DND-41 (cell line): ENCODE measurements at regions not wholly inside any gene's neighbourhood (a gene's known extent, or its start where the extent isn't known, plus 50 kb on each side); places are given as distances from the start of the nearest gene placed in this dataset.

ENCODE experiments used
- ATAC-seq: fragments of 200-7000 bp; cut with Tn5 transposase; 3 replicates; pipeline ENCODE4 v1.9.1; 2021; ENCODE audit warnings: low read depth; ENCODE audit not compliant: insufficient read depth
- DNase-seq: peaks from one replicate; pipeline ENCODE4 v3.0.0-alpha.2; 2020
- H2AFZ ChIP-seq: 2 replicates; pipeline ENCODE4 v1.6.0; 2012; ENCODE audit warnings: low read depth, low read length
- H3K27ac ChIP-seq: 2 replicates; pipeline ENCODE4 v1.5.1; 2012; ENCODE audit warnings: low read length, inconsistent platforms
- H3K27me3 ChIP-seq: fragments of 200-600 bp; sonication (generic); 2 replicates; pipeline ENCODE4 v1.6.0; 2012; ENCODE audit warnings: low read length, mild to moderate bottlenecking, inconsistent platforms; ENCODE audit not compliant: insufficient read depth, poor library complexity
- H3K36me3 ChIP-seq: 2 replicates; pipeline ENCODE4 v1.5.1; 2012; ENCODE audit warnings: low read length, inconsistent platforms; ENCODE audit not compliant: insufficient read depth
- H3K4me1 ChIP-seq: 2 replicates; pipeline ENCODE4 v1.5.1; 2012; ENCODE audit warnings: mild to moderate bottlenecking, low read length; ENCODE audit not compliant: insufficient read depth
- H3K4me2 ChIP-seq: 2 replicates; pipeline ENCODE4 v1.6.0; 2012; ENCODE audit warnings: mild to moderate bottlenecking, moderate library complexity, low read length, inconsistent platforms; ENCODE audit not compliant: insufficient read depth
- H3K4me3 ChIP-seq, 2 experiments: fragments of 200-600 bp in 1 of 2; shearing (Covaris generic) in 1 of 2; 2 replicates each; pipeline ENCODE4 v1.5.1; 2012 to 2016; ENCODE audit warnings: inconsistent platforms in 2 of 2, low read length in 2 of 2, mild to moderate bottlenecking in 2 of 2, low read depth in 1 of 2, moderate library complexity in 1 of 2
- H3K79me2 ChIP-seq: 2 replicates; pipeline ENCODE4 v1.6.0; 2012; ENCODE audit warnings: low read length, inconsistent platforms; ENCODE audit not compliant: insufficient read depth
- H3K9ac ChIP-seq: 2 replicates; pipeline ENCODE4 v1.6.0; 2012; ENCODE audit warnings: low read depth, mild to moderate bottlenecking, inconsistent platforms, low read length, moderate library complexity
- H3K9me3 ChIP-seq: 2 replicates; pipeline ENCODE4 v1.5.1; 2012; ENCODE audit warnings: low read length, moderate library complexity, mild to moderate bottlenecking, inconsistent platforms; ENCODE audit not compliant: insufficient read depth, severe bottlenecking
- H4K20me1 ChIP-seq: 2 replicates; pipeline ENCODE4 v1.6.0; 2012; ENCODE audit warnings: low read length; ENCODE audit not compliant: insufficient read depth
- CTCF ChIP-seq: IDR thresholded peaks from 2 replicates; pipeline ENCODE4 v1.5.1; 2012; ENCODE audit warnings: borderline replicate concordance, low read length, moderate library complexity, mild to moderate bottlenecking; ENCODE audit not compliant: poor library complexity, severe bottlenecking; ENCODE audit errors: extremely low read depth
- EZH2 ChIP-seq: IDR thresholded peaks from 3 replicates; pipeline ENCODE4 v1.6.1; 2012; ENCODE audit warnings: borderline replicate concordance, low read depth, mild to moderate bottlenecking, moderate library complexity, low read length, inconsistent platforms; ENCODE audit not compliant: severe bottlenecking

GRCh38 chr9:108275906-108276305, 579.9 kb downstream of the ACTL7B start:
- Histone ChIP-seq H3K4me2 (no peak overlapping the region), H3K27me3 (no peaks in the 10 kb centered on the region), H3K27ac (no peak overlapping the region), H3K36me3 (no peaks in the 10 kb centered on the region), H3K9ac (no peak overlapping the region), H4K20me1 (no peaks in the 10 kb centered on the region), H3K9me3 (no peaks in the 10 kb centered on the region), H3K4me3 (no peak overlapping the region), H3K79me2 (no peaks in the 10 kb centered on the region), H3K4me1 (no peaks in the 10 kb centered on the region), H2AFZ (no peak overlapping the region)
- no peak for TF ChIP-seq EZH2
- ATAC-seq: no peak
- no peak for DNase-seq

GRCh38 chr9:108274971-108275370, 580.8 kb downstream of the ACTL7B start:
- ATAC-seq (no peak), DNase-seq (no peak)
- H2AFZ ChIP-seq: no peak overlapping the region
- H3K4me3 ChIP-seq: no peak overlapping the region
- no peak overlapping the region for H3K27ac ChIP-seq
- H3K27me3 ChIP-seq: no peaks in the 10 kb centered on the region
- H4K20me1 ChIP-seq: no peaks in the 10 kb centered on the region
- no peaks in the 10 kb centered on the region for H3K4me1 ChIP-seq
- TF ChIP-seq EZH2 (no peak), CTCF (no peak)
- H3K36me3 ChIP-seq: no peaks in the 10 kb centered on the region
- H3K9ac ChIP-seq: no peak overlapping the region
- no peaks in the 10 kb centered on the region for H3K79me2 ChIP-seq
- no peaks in the 10 kb centered on the region for H3K9me3 ChIP-seq
- no peak overlapping the region for H3K4me2 ChIP-seq

DNA sequence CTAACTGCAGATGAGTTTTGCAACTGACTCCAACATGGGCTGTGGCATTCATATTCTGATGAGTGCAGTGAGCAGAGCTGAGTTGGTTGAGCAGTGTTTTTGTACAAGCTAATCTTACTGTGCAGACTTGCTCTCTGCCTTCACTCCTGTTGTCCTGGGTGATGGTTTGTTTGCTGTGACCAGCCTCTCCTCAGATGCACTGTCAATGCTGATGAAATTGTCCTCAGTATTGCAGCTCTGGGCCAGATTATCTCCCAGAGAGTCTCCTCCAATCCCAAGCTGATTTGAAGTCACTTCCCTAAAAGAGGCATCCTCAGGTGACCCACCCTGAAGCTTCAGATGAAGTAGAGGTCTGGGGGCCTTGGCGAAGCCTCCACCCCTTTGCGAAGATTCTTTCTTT, 581.8 kb downstream of the ACTL7B start:
- H3K4me3 ChIP-seq: no peak overlapping the region

GRCh38 chr9:108272349-108272899, 583.4 kb downstream of the ACTL7B start:
- Histone ChIP-seq H3K4me1 (no peaks in the 10 kb centered on the region), H3K9ac (no peak overlapping the region)

More for the DNA sequence above, 581.8 kb downstream of the ACTL7B start:
- Histone ChIP-seq H3K27ac (no peak overlapping the region), H2AFZ (no peak overlapping the region), H3K36me3 (no peaks in the 10 kb centered on the region), H3K9me3 (no peaks in the 10 kb centered on the region), H3K27me3 (no peaks in the 10 kb centered on the region), H3K79me2 (no peaks in the 10 kb centered on the region), H4K20me1 (no peaks in the 10 kb centered on the region), H3K4me1 (no peaks in the 10 kb centered on the region), H3K9ac (no peak overlapping the region), H3K4me2 (no peak overlapping the region)
- TF ChIP-seq CTCF (no peak), EZH2 (no peak)
- no peak for DNase-seq
- no peak for ATAC-seq

More at GRCh38 chr9:108272349-108272899, 583.4 kb downstream of the ACTL7B start:
- no peaks in the 10 kb centered on the region for H3K79me2 ChIP-seq
- H3K36me3 ChIP-seq: no peaks in the 10 kb centered on the region
- TF ChIP-seq CTCF (peak; percentile 38), EZH2 (no peak)
- no peaks in the 10 kb centered on the region for H4K20me1 ChIP-seq
- H3K27ac ChIP-seq: no peak overlapping the region
- H3K4me2 ChIP-seq: peak overlapping the region; percentile 33; the same call in 1 of the 2 replicates
- no peak for ATAC-seq
- no peaks in the 10 kb centered on the region for H3K27me3 ChIP-seq
- DNase-seq: no peak
- H2AFZ ChIP-seq: peak overlapping the region; percentile 26; the same call in 1 of the 2 replicates
- H3K9me3 ChIP-seq: no peaks in the 10 kb centered on the region
- no peak overlapping the region for H3K4me3 ChIP-seq
